Stromal cell of bone marrow (primary cell): ENCODE measurements at regions not wholly inside any gene's neighbourhood (a gene's known extent, or its start where the extent isn't known, plus 50 kb on each side); places are given as distances from the start of the nearest gene placed in this dataset.
A peak's percentile ranks its signal among the peaks of the same experiment; 100 is the strongest.
"Not testable (repeated sequence)": the region's sequence is repeated elsewhere in the genome, so short reads cannot be mapped to it uniquely, and the experiment has no call there.

Experiments
- DNase-seq: peaks from one replicate; pipeline ENCODE4 v3.0.0-alpha.2; 2012; ENCODE audit warnings: low read depth

- no peak for DNase-seq
These were observed 279.4 kb downstream of the FAT4 start for GRCh38 chr4:125594056-125594602.

- DNase-seq = not testable (repeated sequence)
These were observed 291.2 kb downstream of the FAT4 start for GRCh38 chr4:125605926-125606325.

- no peak for DNase-seq
These were observed 305.5 kb downstream of the FAT4 start for GRCh38 chr4:125620066-125620860.

GRCh38 chr4:125624951-125625350, 310.2 kb downstream of the FAT4 start:
- no peak for DNase-seq

GRCh38 chr4:125626946-125627345, 312.2 kb downstream of the FAT4 start:
- DNase-seq = no peak

- DNase-seq = peak; percentile 18
These were observed 324.4 kb downstream of the FAT4 start for GRCh38 chr4:125639182-125639621.

- no peak for DNase-seq
These were observed 326.9 kb downstream of the FAT4 start for GRCh38 chr4:125641611-125642010.

GRCh38 chr4:125642645-125643044, 327.9 kb downstream of the FAT4 start:
- DNase-seq = no peak

GRCh38 chr4:125649452-125649851, 334.7 kb downstream of the FAT4 start:
- no peak for DNase-seq

GRCh38 chr4:125650557-125650956, 335.8 kb downstream of the FAT4 start:
- DNase-seq = no peak

GRCh38 chr4:125651707-125652357, 337.1 kb downstream of the FAT4 start:
- DNase-seq = not testable (repeated sequence)

- DNase-seq = no peak
These were observed 344.0 kb downstream of the FAT4 start for GRCh38 chr4:125658773-125659172.

- no peak for DNase-seq
These were observed 349.4 kb downstream of the FAT4 start for GRCh38 chr4:125663896-125664767.

- no peak for DNase-seq
These were observed 351.9 kb downstream of the FAT4 start for GRCh38 chr4:125666635-125667034.

GRCh38 chr4:125676156-125676555, 361.4 kb downstream of the FAT4 start:
- DNase-seq = no peak

- no peak for DNase-seq
These were observed 361.8 kb downstream of the FAT4 start for GRCh38 chr4:125676583-125676982.

GRCh38 chr4:125677665-125678307, 363.0 kb downstream of the FAT4 start:
- DNase-seq = no peak

- no peak for DNase-seq
These were observed 365.2 kb downstream of the FAT4 start for GRCh38 chr4:125679989-125680388.

GRCh38 chr4:125681240-125681639, 366.5 kb downstream of the FAT4 start:
- DNase-seq = no peak

GRCh38 chr4:125682730-125683129, 368.0 kb downstream of the FAT4 start:
- DNase-seq = no peak

GRCh38 chr4:125688841-125689240, 374.1 kb downstream of the FAT4 start:
- DNase-seq = no peak

- no peak for DNase-seq
These were observed 375.1 kb downstream of the FAT4 start for GRCh38 chr4:125689805-125690204.
